ENCODE measurements at regions not wholly inside any gene's neighbourhood (a gene's known extent, or its start where the extent isn't known, plus 50 kb on each side); places are given as distances from the start of the nearest gene placed in this dataset.

DNA sequence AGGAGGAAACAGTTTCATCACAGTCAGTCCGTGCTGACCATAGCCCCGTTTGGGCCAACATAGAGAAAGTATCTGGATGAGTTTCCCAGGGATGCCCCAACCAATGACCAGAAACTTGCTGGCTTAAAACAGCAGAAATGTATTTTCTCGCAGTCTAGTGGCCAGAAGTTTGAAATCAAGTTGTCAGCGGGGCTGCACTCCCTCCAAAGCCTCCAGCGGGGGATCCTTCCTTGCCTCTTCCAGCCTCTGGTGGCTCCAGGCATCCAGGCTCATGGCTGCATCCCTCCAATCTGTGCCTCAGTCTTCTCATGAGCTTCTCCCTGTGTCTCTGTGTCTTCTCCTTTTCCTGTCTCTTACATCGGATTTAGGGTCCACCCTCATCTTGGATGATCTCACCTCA lies 89.6 kb upstream of the CTBP2 start:
- no peak for DNase-seq (ENCODE audit: low read depth)
- H3K4me3 ChIP-seq (ENCODE audit: low read depth, low read length) = no peak overlapping the region
- TF ChIP-seq, protein P1, sequence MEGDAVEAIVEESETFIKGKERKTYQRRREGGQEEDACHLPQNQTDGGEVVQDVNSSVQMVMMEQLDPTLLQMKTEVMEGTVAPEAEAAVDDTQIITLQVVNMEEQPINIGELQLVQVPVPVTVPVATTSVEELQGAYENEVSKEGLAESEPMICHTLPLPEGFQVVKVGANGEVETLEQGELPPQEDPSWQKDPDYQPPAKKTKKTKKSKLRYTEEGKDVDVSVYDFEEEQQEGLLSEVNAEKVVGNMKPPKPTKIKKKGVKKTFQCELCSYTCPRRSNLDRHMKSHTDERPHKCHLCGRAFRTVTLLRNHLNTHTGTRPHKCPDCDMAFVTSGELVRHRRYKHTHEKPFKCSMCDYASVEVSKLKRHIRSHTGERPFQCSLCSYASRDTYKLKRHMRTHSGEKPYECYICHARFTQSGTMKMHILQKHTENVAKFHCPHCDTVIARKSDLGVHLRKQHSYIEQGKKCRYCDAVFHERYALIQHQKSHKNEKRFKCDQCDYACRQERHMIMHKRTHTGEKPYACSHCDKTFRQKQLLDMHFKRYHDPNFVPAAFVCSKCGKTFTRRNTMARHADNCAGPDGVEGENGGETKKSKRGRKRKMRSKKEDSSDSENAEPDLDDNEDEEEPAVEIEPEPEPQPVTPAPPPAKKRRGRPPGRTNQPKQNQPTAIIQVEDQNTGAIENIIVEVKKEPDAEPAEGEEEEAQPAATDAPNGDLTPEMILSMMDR (conservative IDR thresholded peaks at IDR 0.05; ENCODE audit: low read depth, low read length) = no peak

DNA sequence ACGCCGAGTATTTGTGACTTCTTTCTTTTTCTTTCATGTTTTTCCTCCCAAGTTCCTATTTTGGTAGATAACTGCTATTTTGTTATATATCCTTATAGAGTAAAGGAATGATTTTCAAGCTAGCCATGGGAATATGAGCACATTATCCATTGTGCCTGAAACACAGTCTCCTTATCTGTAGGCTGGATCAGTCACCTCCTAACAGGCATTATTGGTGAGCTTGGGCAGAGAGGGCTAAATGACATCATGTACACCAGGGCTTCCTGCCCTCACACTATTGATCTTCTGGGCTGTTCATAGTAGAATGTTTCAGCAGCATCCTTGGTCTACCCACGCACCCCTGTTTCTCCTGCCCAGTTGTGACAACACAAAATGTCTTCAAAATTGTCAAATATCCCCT lies 88.1 kb upstream of the CTBP2 start:
- TF ChIP-seq, protein P1 (conservative IDR thresholded peaks at IDR 0.05; ENCODE audit: low read depth, low read length) = no peak
- no peak overlapping the region for H3K4me3 ChIP-seq (ENCODE audit: low read depth, low read length)
- no peak for DNase-seq (ENCODE audit: low read depth)

DNA sequence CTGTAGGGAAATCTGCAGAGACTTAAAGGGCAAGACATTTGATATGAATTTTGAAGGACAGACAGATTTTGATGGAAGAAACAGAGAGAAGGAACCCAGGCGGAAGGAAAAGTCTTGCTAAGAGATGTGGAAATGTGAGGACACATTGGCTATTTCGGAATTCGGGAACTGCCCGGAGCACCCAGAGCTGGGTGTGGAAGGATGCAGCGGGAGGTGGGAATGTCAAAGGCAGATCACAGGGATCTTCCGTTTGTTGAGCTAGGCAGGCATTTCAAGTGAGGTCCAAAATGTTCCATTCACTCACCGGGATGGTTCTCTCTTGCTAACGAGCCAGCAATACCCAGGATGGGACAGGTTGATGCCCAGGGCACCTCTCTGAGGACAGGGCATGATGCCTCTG lies 87.2 kb upstream of the CTBP2 start:
- TF ChIP-seq, protein P1 (conservative IDR thresholded peaks at IDR 0.05; ENCODE audit: low read depth, low read length) = no peak
- no peak for DNase-seq (ENCODE audit: low read depth)

DNA sequence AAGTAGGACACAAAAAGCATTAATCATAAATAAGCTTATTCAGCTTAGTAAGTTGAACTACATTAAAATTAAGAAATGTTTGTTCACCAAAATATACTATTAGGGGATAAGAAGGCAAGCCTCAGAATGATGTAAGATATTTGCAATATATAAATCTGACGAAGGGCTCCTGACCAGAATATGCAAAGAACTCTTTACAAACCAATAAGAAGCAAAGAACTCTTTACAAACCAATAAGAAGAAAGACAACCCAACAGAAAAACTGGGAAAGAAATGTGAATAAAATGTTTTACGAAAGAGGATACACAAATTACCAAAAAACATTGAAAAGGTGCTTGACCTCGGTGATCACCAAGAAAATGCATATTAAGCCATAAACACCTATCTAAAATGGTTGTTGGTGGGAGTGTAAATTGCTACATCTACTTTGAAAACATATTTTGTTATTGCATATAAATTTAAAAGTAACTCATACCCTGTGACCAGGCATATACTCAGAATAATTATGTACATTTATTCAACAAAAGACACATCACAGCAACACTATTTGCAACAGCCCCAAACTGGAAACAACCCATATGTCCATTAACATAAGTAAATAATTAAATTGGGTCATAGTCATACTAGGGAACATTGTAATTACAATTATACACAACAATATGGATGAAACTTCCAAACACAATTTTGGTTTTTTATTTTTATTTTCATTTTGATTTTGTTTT lies 83.3 kb upstream of the CTBP2 start:
- no peak overlapping the region for H3K4me3 ChIP-seq (ENCODE audit: low read depth, low read length)
- TF ChIP-seq, protein P1 (conservative IDR thresholded peaks at IDR 0.05; ENCODE audit: low read depth, low read length) = no peak
- DNase-seq (ENCODE audit: low read depth) = no peak

More for the DNA sequence above, 87.2 kb upstream of the CTBP2 start:
- no peak overlapping the region for H3K4me3 ChIP-seq (ENCODE audit: low read depth, low read length)

DNA sequence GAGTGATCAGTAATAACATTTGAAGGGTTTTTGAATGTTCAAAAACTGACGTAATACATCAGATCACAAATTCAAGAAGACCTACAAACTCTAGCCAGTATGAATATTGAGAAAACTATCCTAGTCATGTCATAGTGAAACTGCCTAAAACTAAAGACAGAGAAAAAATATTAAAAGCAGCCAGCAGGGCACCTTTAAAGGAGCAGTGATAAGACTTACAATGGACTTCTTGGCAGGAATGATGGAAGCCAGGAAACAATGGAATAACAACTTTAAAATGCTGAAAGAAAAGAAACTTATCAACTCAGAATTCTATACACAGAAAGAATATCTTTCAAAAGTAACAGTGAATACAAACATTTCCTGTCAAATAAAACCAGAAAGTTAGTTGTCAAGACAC lies 78.3 kb upstream of the CTBP2 start:
- TF ChIP-seq, protein P1 (conservative IDR thresholded peaks at IDR 0.05; ENCODE audit: low read depth, low read length) = no peak
- no peak overlapping the region for H3K4me3 ChIP-seq (ENCODE audit: low read depth, low read length)
- DNase-seq (ENCODE audit: low read depth) = peak; percentile 9

DNA sequence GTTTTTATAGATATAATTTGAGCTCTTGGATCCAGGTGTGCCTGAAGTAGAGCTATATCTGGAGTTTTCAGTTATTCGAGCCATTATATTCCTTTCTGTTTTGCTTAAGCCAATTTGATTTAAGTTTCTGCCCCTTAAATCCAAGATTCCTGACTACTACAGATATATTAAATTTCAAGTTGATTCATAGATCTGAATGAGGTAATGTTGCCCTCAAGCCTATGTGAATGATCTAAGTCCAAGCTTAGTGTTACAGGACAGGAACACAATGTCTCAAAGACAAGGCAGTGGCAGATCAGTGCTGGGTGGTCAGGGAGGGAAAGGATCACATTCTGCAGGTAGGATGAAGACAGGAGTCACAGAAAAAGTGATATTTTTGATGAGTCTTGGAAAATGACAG lies 75.7 kb upstream of the CTBP2 start:
- DNase-seq (ENCODE audit: low read depth) = no peak
- H3K4me3 ChIP-seq (ENCODE audit: low read depth, low read length) = no peak overlapping the region
- TF ChIP-seq, protein P1 (conservative IDR thresholded peaks at IDR 0.05; ENCODE audit: low read depth, low read length) = no peak

Measured in choroid plexus epithelial cell (primary cell).